Epithelial cell of esophagus (primary cell): ENCODE measurements at regions not wholly inside any gene's neighbourhood (a gene's known extent, or its start where the extent isn't known, plus 50 kb on each side); places are given as distances from the start of the nearest gene placed in this dataset.
"Not testable (repeated sequence)": the region's sequence is repeated elsewhere in the genome, so short reads cannot be mapped to it uniquely, and the experiment has no call there.

Experiments
- DNase-seq: peaks from one replicate; pipeline ENCODE4 v3.0.0; 2010; ENCODE audit warnings: low read depth
- H3K4me3 ChIP-seq: 2 replicates; pipeline ENCODE4 v1.5.1; 2011; ENCODE audit warnings: mild to moderate bottlenecking, low read length, control low read depth
- TF ChIP-seq, protein P1 (sequence below): IDR thresholded peaks from 2 replicates; pipeline ENCODE4 v1.5.1; 2011; ENCODE audit warnings: low read depth, mild to moderate bottlenecking, low read length, control low read depth, inconsistent platforms; ENCODE audit not compliant: insufficient read depth; ENCODE audit errors: missing control alignments

DNA sequence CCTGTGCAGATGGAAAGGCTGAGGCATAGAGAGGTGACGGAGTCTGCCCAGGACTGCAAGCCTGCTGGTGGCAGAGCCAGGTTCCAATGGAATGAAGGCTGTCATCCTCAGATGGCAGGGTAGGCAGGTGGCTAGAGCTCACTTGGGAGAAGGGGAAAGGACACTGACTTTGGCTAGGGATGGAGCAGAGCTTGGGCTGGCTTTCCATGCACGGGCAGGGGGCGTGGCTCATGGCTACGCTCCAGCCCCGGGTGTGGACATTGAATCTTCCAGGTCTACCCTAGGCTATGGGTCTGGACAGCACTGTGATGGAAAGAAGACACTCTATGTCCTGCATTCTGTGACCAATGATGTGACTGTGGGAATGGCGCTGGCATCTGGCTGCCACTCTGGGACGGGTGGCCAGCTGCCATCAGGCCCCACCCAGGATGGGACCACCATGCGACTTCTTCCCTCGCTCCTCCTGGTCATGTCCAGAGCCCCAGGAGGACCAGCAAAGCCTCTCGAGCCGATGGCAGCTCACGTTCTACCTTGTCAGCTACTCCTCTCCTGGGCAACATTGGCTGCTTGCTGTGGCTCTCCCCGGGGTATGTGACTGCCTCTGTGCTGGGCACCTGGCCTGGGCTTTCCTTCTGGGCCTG, 398.7 kb downstream of the TMEM121 start:
- TF ChIP-seq, protein P1, sequence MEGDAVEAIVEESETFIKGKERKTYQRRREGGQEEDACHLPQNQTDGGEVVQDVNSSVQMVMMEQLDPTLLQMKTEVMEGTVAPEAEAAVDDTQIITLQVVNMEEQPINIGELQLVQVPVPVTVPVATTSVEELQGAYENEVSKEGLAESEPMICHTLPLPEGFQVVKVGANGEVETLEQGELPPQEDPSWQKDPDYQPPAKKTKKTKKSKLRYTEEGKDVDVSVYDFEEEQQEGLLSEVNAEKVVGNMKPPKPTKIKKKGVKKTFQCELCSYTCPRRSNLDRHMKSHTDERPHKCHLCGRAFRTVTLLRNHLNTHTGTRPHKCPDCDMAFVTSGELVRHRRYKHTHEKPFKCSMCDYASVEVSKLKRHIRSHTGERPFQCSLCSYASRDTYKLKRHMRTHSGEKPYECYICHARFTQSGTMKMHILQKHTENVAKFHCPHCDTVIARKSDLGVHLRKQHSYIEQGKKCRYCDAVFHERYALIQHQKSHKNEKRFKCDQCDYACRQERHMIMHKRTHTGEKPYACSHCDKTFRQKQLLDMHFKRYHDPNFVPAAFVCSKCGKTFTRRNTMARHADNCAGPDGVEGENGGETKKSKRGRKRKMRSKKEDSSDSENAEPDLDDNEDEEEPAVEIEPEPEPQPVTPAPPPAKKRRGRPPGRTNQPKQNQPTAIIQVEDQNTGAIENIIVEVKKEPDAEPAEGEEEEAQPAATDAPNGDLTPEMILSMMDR, result no peak
- no peak overlapping the region for H3K4me3 ChIP-seq
- DNase-seq, result no peak

DNA sequence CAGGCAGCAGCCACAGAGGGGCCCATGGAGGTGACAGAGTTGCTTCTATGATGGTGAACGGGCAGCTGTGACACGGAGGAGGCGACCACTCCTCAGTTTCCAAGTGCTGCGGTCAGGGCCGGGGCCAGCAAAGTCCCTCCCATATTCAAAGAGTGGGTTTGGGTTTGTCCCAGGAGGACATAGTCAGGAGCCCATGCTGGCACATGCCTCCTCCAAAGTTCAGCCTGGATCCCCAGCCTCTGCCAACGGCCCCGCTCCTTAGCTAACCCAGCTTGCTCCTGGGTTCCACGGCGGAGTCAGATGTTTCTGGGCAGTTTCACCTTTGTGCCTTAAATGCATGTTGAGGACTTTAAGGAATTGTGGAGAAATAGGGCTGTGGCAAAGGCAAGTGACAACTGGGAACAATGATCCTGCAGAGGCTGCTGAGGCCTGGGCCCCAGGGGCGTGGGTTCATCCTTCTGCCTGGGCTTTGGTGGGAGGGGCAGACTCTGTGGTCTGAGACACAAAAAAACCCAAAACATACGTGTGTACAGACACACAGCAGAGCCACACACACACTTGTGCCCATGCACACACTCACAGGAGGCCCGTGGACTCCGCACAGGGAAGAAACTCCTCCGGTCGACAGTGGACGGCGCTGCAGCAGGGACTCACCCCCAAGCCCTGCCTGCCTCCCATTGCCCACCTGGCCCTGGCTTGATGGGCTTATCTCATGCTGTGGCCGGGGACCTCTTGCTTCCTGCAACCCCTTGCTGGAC, 399.4 kb downstream of the TMEM121 start:
- DNase-seq, result no peak
- no peak overlapping the region for H3K4me3 ChIP-seq
- TF ChIP-seq, protein P1, result no peak

DNA sequence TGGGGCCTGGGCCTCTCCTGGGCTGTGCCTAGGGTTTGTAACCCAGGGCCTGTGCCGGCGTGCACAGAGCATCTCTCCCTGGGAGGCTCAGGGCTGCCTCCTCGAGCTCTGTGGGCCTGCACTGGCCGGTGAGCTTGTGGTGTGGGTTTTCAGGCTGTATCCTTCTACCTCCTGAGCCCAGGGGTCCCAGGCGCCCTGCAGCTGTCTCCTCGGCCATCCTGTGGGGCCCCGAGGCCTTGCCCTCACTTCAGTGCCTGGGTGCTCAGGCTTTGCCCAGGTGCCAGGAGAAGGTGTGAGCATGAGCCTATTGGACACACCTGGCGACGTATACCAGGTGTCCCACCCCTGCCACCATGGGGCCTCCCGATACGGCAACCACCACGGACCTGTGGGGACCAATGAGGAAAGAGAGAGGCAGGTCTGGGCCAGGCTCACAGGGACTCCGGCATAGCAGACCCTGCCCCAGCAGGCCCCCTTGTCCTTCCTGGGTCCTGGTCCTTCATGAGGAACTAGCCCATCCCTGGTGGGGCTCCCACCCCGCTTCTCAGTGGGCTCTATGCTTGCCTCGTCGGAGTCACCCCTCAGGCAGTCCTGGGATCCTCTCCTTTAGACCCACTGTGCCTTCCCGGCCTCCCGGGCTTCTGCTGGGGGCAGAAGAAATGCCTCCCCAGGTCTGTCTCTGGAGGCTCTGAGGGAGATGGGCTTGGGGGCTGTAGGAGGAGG, 400.2 kb downstream of the TMEM121 start:
- TF ChIP-seq, protein P1, result no peak
- no peak overlapping the region for H3K4me3 ChIP-seq
- DNase-seq, result no peak

DNA sequence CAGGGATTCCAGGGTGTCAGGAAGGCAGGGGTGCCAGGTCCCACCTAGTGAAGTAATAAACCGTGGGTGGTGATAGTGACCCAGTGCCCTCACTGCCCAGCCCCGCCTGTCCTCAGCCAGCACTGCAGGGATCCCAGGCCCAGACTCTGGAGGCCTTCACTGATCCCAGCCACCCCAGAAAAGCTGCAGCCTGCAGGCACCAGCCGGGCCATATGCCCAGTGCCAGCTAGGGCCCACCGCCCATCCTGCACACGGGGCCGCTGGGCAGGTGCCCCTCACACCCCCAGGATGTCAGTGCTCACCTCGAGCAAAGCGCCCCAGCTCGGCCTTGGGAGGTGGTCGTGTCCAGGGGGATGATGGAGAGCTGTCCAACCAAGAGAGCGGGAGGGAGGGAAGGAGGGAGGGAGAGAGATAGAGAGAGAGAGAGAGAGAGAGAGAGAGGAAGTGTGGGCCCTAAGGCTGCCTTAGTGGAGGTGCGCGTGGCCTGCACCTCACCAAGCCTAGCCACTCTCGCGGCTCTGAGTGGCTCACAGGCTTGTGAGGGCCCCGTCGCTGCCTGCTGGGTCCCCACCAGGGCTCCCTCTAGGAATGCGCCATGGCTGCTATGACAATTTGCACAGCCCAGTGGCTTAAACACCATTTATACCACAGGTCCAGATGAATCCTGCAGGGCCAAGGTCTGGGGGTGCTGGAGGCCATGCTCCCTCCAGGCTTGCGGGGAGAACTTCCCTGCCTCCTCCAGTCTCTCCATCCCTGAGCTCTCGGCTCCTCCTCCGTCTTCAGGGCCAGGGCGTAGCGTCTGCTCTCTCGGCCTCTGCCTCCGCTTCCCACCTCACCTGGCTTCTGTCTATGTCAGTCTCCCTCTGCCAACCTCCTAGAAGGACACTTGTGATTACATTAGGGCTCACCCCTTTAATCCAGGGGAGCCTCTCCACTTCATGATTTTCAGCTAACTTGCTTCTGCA, 401.0 kb downstream of the TMEM121 start:
- TF ChIP-seq, protein P1, result no peak
- DNase-seq, result no peak
- no peak overlapping the region for H3K4me3 ChIP-seq

DNA sequence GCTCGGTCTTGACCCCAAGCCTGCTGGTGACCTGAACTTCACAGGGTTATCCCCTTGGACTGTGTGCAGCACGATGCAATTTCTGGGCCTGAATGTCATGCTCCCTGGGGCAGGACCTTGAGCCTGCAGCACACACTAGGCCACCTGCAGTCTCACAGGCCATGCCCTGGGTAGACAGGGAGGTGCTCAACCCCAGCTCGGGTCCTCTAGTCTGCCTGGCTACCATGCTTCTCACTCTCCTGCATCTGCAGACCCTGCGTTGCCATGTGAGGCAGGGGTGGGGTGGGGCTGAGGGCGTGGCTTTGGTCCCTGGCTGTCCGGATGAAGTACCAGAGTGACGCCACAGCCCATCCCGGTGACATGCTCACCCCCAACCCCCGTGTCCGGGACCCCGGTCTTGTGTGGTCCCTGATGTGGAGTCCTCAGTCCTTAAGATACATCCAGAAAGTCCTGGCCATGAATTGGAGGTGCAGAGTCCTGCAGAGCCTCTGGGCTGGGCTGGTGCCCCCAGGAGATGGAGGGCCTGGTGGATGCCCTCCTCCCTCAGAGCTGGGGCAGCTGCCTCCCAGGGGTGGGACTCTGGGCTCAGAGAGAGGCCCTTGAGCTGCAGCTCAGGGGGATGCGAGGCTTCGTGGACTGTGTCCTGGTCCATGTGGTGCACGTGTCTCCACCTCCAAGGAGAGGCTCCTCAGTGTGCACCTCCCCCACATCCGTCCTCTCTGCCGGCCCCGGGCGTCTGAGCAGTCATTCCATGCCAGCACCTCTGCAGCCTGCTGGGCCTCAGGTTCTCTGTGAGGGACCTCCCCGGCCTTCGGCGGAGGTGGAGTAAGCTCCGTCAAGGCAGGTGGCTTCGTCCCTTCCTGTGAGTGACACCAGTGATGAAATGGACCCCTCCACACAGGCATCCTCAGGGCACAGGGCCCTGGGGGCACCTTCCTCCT, 402.1 kb downstream of the TMEM121 start:
- H3K4me3 ChIP-seq, DNase-seq: not testable (repeated sequence)

DNA sequence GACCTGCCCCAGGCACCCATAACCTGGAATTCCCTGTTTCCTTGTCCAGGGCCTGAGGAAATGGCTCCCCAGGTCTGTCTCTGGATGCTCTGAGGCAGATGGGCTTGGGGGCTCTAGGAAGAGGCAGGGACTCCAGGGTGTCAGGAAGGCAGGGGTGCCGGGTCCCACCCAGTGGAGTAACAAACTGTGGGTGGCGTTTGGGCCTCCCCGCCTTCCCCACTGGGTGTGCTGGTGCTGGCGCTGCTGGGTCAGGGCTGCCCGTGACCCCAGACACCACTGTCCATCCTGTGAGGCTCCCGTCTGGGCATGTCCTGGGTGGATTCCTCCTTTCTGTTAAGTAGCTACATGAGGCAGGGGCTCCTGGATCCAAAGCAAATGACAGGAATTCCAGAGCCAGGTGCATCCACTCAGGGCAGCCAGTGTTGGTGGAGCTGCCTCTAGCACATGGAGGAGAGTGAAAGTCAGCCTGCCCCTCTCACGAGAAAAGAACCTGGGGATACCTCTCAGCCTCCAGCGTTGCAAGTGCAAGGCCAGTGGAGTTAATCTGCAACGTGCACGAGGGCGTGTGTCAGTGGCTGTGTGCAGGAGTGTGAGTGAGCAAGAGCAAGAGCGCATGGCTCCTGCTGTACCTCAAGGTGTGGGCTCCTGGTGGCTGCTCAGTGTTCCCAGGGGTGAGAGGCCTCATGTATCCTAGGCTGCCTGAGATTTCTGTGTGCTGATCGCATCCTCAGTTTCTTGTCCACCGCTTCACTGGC, 403.1 kb downstream of the TMEM121 start:
- H3K4me3 ChIP-seq, result no peak overlapping the region
- TF ChIP-seq, protein P1, result no peak
- DNase-seq, result no peak
